Stomach (tissue), 8 donors: ENCODE measurements at regions not wholly inside any gene's neighbourhood (a gene's known extent, or its start where the extent isn't known, plus 50 kb on each side); places are given as distances from the start of the nearest gene placed in this dataset.

ENCODE experiments used
- DNase-seq, 2 donors: peaks; one replicate each; pipeline versions ENCODE4 v3.0.0 to v3.0.0-alpha.2; 2013 to 2019
- H3K27ac ChIP-seq, 5 donors: fragments of 200-600 bp in 4 of 5; sonication (generic) in 4 of 5; one replicate each; pipeline ENCODE4 v1.5.1; 2013 to 2019; ENCODE audit warnings: mild to moderate bottlenecking in 1 of 5, moderate library complexity in 1 of 5
- H3K27me3 ChIP-seq, 3 donors: fragments of 200-600 bp; sonication (generic); one replicate each; pipeline ENCODE4 v1.5.1; 2017 to 2019; ENCODE audit warnings: mixed run types in 1 of 3
- H3K36me3 ChIP-seq, 4 donors: fragments of 200-600 bp; sonication (generic); 1 replicate in 3 of 4; 2 replicates in 1 of 4; pipeline ENCODE4 v1.5.1; 2016 to 2019
- H3K4me1 ChIP-seq, 4 donors: fragments of 200-600 bp; sonication (generic); one replicate each; pipeline ENCODE4 v1.5.1; 2016 to 2019
- H3K4me3 ChIP-seq, 4 donors: fragments of 200-600 bp; sonication (generic) in 3 of 4; one replicate each; pipeline ENCODE4 v1.5.1; 2016 to 2019; ENCODE audit warnings: mild to moderate bottlenecking in 1 of 4
- H3K9me3 ChIP-seq, 4 donors: fragments of 200-600 bp; sonication (generic); one replicate each; pipeline ENCODE4 v1.5.1; 2016 to 2019
- EP300 ChIP-seq: sonication (generic); formaldehyde crosslinking; IDR thresholded peaks from one replicate; pipeline ENCODE4 v1.6.1; 2017; ENCODE audit warnings: antibody characterized with exemption
- POLR2A ChIP-seq, 4 donors: fragments of 450-650 bp; IDR thresholded peaks; one replicate each; pipeline ENCODE4 v1.6.1; 2016; ENCODE audit warnings: antibody characterized with exemption in 4 of 4, control low read depth in 2 of 4, mild to moderate bottlenecking in 1 of 4, moderate library complexity in 1 of 4
- POLR2AphosphoS5 ChIP-seq, 3 donors: sonication (generic); formaldehyde crosslinking; IDR thresholded peaks; one replicate each; pipeline ENCODE4 v1.6.1; 2016; ENCODE audit warnings: antibody characterized with exemption in 3 of 3
- WGBS, 5 donors: extraction: QIAGEN DNeasy Blood & Tissue Kit in 3 of 5; methylation state at CpG; one replicate each; pipeline versions ENCODE4 v1.1.5 to v1.1.7; 2013 to 2018; 5-methylcytosine and 5-hydroxymethylcytosine counted together
- intact Hi-C: fragments of 100-400 bp; cut with DNase I; formaldehyde crosslinking; loops from one replicate; pipeline ENCODE4 v1.15.1; 2023; ENCODE audit warnings: low total_unique reads
- TF ChIP-seq, protein P1 (sequence below), 7 experiments: fragments of 450-650 bp in 4 of 7; fragments of 200-600 bp in 3 of 7; sonication (generic) in 3 of 7; IDR thresholded peaks; one replicate each; pipeline ENCODE4 v1.5.1; 2016 to 2019; ENCODE audit warnings: antibody characterized with exemption in 7 of 7, control low read depth in 2 of 7, mild to moderate bottlenecking in 1 of 7
- donor health status: healthy with polysubstance abuse.
- donor health status: Bipolar disorder and iron deficiency.
- donor health status: healthy.

DNA sequence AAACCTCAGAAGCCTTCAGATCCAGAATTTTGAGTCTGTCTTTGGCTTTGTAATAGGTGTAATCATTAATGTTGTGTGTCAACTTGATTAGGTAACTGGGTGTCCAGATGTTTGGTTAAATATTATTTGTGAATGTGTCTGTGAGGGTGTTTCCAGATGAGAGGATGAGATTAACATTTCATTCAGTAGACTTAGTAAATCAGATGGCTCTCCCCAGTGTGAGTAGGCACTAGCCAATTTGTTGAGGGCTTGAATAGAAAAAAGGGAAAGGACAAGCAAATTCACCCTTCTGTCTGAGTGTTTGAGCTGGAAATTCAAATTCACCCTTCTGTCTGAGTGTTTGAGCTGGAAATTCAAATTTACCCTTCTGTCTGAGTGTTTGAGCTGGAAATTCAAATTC is 932.2 kb downstream of the SLC6A15 start:
- H3K27ac ChIP-seq = no peak overlapping the region
- H3K27me3 ChIP-seq = no peaks in the 10 kb centered on the region
- TF ChIP-seq POLR2A (IDR thresholded peaks at IDR 0.05) (no peak), POLR2AphosphoS5 (IDR thresholded peaks at IDR 0.05) (no peak), EP300 (no peak)
- TF ChIP-seq, protein P1, sequence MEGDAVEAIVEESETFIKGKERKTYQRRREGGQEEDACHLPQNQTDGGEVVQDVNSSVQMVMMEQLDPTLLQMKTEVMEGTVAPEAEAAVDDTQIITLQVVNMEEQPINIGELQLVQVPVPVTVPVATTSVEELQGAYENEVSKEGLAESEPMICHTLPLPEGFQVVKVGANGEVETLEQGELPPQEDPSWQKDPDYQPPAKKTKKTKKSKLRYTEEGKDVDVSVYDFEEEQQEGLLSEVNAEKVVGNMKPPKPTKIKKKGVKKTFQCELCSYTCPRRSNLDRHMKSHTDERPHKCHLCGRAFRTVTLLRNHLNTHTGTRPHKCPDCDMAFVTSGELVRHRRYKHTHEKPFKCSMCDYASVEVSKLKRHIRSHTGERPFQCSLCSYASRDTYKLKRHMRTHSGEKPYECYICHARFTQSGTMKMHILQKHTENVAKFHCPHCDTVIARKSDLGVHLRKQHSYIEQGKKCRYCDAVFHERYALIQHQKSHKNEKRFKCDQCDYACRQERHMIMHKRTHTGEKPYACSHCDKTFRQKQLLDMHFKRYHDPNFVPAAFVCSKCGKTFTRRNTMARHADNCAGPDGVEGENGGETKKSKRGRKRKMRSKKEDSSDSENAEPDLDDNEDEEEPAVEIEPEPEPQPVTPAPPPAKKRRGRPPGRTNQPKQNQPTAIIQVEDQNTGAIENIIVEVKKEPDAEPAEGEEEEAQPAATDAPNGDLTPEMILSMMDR (IDR thresholded peaks at IDR 0.05) = no peak
- H3K36me3 ChIP-seq = no peaks in the 10 kb centered on the region
- intact Hi-C loops = no loop called here
- no peak for DNase-seq
- no peaks in the 10 kb centered on the region for H3K9me3 ChIP-seq
- H3K4me3 ChIP-seq = no peak overlapping the region
- no peaks in the 10 kb centered on the region for H3K4me1 ChIP-seq

DNA sequence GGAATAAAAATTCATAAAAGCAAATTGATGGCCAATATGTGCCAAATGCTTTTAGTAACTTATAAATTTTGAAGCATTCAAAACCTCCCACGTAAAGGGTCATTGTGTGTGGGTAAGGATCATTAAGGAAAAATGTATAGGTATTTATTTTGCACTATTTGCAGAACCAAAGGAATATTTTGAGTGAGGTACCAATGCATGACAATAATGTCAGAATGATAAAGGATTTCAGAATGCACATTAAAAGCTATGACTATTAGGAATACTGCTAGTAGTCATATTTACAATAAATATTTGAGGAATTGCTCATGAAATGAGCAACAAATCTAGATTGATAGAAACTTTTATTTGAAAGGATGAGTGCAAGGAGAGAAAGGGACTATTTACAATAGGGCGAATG is 932.8 kb downstream of the SLC6A15 start:
- no peak overlapping the region for H3K4me3 ChIP-seq
- no peak overlapping the region for H3K27ac ChIP-seq
- H3K4me1 ChIP-seq = no peaks in the 10 kb centered on the region
- no peaks in the 10 kb centered on the region for H3K27me3 ChIP-seq
- 69 to 89% (median 80%) methylated on average over 2 of the region's 2 CpGs for WGBS, 5 donors
- intact Hi-C loops = no loop called here
- no peaks in the 10 kb centered on the region for H3K36me3 ChIP-seq
- TF ChIP-seq POLR2AphosphoS5 (IDR thresholded peaks at IDR 0.05) = no peak
- TF ChIP-seq EP300 = no peak
- TF ChIP-seq, protein P1 (IDR thresholded peaks at IDR 0.05) = no peak
- TF ChIP-seq POLR2A (IDR thresholded peaks at IDR 0.05) = no peak
- DNase-seq = no peak
- no peaks in the 10 kb centered on the region for H3K9me3 ChIP-seq

DNA sequence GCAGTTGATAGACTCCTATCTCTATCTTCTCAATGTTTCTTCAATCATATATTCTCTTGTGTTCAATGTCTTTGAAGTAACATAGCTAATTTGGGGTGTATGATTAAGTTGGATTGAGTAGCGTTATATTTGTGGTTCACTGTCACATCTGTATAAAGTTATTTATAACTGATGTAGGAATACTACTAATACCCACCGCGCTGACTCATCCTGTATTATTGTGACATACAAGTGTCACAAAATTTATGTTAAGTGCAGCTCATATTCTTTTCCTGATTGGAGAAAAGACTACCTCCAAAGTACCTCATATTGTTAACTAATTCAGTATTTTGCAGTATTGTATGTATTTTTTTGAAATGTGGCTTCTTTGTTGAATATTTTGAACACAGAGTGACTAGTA is 940.8 kb downstream of the SLC6A15 start:
- no peak for DNase-seq
- Histone ChIP-seq H3K27me3 (no peaks in the 10 kb centered on the region), H3K27ac (no peak overlapping the region), H3K4me3 (no peak overlapping the region), H3K9me3 (no peaks in the 10 kb centered on the region), H3K36me3 (no peaks in the 10 kb centered on the region), H3K4me1 (no peaks in the 10 kb centered on the region)
- WGBS, 5 donors = 86 to 93% (median 90%) methylated on average over 3 of the region's 3 CpGs
- TF ChIP-seq EP300 = no peak
- no peak for TF ChIP-seq POLR2AphosphoS5 (IDR thresholded peaks at IDR 0.05)
- TF ChIP-seq, protein P1 (IDR thresholded peaks at IDR 0.05) = no peak
- TF ChIP-seq POLR2A (IDR thresholded peaks at IDR 0.05) = no peak
- intact Hi-C loops = no loop called here

DNA sequence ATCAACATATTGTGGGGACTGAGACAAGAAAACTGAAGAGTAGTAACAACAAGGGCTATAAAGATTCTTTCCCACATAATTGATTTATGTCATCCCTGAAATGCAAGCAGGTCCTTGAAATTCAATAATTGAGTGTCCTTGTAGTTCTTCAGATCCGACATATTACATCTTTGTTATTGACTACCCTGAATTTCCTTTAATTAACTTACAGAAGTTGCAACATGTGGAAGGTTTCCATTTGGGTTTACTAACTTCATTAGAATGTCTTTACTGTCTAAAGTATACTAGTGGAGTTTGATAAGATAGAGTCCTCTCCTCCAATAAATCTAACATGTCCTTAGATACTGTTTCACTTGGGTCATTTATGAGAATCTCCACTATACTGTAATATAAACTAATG is 951.8 kb downstream of the SLC6A15 start:
- intact Hi-C loops = no loop called here
- Histone ChIP-seq H3K27me3 (no peaks in the 10 kb centered on the region), H3K4me3 (no peak overlapping the region), H3K4me1 (no peaks in the 10 kb centered on the region), H3K36me3 (no peaks in the 10 kb centered on the region), H3K27ac (no peak overlapping the region), H3K9me3 (no peaks in the 10 kb centered on the region)
- 85 to 94% (median 87%) methylated on average over 1 of the region's 1 CpG for WGBS, 5 donors
- DNase-seq = no peak
- TF ChIP-seq, protein P1 (IDR thresholded peaks at IDR 0.05) = no peak
- TF ChIP-seq EP300 (no peak), POLR2AphosphoS5 (IDR thresholded peaks at IDR 0.05) (no peak), POLR2A (IDR thresholded peaks at IDR 0.05) (no peak)

DNA sequence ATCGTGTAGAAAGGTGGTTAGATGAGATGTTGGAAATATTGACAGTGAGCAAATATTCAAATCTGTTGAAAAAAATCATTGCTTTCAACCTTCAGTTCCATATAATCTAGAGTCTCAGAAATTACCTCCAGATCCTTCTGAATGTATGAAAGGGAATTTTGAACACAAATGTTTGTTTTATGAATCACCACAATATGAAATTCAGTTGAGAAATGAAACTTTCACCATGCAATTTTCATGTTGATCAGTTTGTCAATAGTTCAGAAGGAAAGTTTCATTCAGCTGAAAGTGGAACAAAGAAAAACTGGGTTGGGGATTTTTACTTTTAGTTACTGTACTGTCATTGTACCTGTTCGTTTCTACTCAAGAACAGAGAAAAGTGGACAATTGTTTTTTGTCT is 953.6 kb downstream of the SLC6A15 start:
- no peak overlapping the region for H3K4me3 ChIP-seq
- WGBS, 5 donors = 24 to 38% (median 33%) methylated on average over 2 of the region's 2 CpGs
- H3K9me3 ChIP-seq = no peaks in the 10 kb centered on the region
- no peaks in the 10 kb centered on the region for H3K4me1 ChIP-seq
- no peaks in the 10 kb centered on the region for H3K36me3 ChIP-seq
- H3K27ac ChIP-seq = no peak overlapping the region
- no peak for DNase-seq
- no peaks in the 10 kb centered on the region for H3K27me3 ChIP-seq
- TF ChIP-seq POLR2AphosphoS5 (IDR thresholded peaks at IDR 0.05) = no peak
- intact Hi-C loops = no loop called here
